ENCODE measurements at regions not wholly inside any gene's neighbourhood (a gene's known extent, or its start where the extent isn't known, plus 50 kb on each side); places are given as distances from the start of the nearest gene placed in this dataset.

DNA sequence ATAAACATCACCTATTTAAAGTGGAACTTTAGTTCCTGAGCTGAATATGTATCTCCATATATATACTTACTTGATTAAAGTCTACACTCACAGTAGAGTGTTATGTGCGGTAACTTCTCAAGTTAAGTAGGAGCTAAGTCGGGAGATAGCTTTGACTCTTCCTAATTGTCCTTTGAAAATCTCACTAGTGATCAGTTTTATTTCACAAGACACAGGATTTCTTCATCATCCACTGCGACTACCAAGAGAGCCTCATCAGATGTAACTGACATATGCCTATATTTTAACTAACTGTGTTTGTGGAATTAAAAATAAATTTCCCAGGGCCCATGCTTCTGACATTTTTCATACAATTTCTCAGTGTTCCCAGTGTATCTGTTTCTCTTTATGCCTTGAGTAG lies 1664.0 kb downstream of the EFNB2 start:
- no peak for DNase-seq

DNA sequence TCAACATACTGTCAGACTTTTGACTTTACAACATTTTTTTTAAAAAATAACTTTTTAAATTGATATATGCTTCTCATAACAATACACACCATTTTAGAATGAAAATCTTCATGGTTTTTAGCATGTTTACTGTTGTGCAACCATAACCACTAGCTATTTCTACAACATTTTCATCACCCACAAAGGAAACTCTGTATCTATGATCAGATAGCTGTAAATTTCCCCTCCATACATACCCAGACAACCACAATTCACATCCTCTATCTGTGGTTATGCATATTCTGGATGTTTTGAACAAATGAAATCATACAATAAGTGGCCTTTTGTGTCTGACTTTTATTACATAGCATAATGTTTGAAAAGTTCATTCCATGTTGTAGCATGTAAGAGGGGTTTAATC lies 1666.0 kb downstream of the EFNB2 start:
- no peak for DNase-seq

DNA sequence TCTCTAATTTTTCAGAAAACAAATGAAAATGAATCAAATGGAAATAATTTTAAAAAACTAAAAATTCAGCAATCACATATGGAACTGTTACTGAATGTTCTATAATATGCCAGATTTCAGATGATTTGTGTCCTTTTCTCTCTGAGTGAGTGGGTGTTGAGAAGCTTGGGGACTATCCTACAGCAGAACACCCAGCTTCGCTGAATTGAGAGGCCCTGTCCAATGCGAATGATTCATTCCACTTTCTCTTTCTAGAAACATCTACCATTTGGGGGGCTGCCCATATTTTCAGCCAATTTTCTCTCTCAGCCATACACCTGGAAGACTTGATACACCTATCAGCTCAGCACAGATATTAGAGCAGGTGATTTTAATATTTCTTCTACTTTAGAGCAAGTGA lies 1666.7 kb downstream of the EFNB2 start:
- DNase-seq: no peak

DNA sequence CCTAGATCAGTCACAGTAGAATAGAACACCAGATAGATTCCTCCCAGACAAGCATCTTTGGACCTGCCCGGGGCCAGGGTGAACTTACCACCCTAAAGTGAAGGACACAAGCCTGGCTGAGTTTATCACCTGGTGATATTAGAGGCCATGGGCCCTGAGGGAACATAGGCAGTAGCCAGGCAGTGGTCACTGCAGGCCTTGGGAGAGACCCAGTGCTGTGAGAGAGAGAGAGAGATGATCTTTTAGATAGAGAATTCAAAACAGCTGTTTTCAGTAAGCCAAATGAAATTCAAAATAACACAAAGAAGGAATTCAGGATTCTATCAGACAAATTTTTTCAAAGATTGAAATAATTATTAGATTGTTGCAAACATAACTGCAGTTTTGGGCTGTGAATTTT lies 1679.9 kb downstream of the EFNB2 start:
- no peak for DNase-seq

DNA sequence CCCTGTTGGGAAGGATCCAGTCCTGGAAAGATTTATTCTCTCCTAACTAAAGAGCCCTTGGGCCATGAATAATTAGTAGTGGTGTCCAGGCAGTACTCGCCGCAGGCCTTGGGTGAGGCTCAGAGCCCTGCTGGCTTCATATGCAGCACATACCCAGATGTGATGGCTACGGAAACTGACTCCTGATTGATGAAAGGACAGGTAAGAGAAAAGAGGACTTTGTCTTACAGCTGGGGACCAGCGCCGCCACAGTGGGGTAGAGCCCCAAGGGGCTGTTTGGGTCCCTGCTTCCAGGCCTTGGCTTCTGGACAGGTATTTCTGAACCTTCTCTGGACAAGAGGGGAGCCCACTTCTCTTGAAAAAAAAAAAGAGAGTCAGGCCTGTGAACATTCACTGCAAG lies 1680.8 kb downstream of the EFNB2 start:
- DNase-seq: no peak

DNA sequence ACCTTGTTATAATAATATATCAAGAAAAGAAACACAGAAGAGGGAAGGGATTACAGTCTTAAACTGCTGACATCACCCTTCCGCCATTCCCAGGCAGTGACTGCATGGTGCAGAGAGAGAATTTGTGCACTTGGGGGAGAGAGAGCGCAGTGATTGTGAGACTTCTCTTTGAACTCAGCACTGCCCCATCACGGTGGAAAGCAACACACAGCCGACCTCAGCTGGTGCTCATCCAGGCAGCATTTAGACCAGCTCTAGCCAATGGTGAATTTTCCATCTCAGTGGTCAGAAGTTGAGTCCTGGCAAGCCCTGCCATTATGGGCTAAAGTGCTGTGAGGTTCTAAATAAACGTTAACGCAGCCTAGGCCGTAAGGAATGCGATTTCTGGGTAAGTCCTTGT lies 1681.5 kb downstream of the EFNB2 start:
- no peak for DNase-seq

DNA sequence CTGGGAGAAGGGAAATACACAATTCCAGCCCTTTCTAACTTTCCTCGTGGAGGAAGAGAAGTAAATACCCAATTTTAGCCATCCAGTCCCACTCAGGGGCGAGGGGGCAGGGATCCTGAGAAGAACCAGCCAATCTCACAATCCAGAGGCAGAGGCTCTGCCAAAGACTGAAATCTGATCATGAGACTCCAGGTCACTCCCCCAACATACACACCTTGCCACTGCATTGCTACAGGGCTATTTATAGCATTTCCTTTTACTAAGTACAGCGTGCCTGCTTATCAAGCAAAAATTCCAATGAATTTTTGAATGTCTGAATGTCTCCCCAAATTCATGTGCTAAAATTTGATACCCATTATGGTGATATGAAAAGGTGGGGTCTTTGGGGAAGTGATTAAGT lies 1687.5 kb downstream of the EFNB2 start:
- peak; percentile 15 for DNase-seq

DNA sequence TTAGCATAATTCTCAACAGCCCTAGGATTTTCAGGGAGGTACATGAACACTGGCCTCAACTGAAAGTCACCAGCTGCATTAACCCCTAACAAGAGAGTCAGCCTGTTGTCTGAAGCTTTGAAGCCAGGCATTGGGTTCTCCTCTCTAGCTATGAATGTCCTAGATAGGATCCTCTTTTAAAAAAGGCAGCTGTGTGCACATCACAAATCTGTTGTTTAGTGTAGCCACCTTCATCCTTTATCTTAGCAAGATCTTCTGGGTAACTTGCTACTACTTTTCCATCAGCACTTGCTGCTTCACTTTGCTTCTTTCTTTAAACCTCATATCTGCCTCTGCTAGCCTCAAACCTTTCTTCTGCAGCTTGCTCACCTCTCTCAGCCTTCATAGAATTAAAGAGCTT lies 1692.1 kb downstream of the EFNB2 start:
- no peak for DNase-seq

DNA sequence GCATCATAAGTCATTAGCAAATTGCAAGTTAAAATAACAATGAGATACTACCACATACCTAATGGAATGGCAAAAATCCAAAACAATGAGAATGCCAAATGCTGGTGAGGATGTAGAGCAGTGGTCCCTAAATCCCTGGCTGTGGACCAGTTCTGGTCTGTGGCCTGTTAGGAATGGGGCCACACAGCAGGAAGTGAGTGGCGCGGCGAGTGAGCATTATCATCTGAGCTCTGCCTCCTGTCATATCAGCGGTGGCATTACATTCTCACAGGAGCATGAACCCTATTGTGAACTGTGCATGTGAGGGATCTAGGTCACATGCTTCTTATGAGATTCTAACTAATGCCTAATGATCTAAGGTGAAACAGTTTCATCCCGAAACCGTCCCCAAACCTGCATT lies 1694.4 kb downstream of the EFNB2 start:
- no peak for DNase-seq

DNA sequence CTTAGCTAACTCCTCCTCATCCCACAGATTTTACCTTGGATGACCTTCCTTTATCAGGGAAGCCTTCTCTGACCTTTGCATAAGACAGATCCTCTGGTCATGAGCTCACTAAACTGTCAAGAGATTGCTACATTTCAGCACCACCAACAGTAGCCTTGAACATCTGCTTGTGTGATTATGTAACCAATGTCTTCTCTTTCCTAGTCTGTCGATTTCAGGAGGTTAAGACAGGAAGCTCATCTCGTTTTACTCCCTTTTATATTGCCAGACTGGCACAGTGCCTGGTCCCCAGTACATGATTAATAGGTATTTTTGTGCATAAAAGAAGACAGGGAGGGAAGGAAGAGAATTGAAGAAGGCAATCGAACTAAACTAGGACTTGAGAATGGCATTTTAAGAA lies 1697.7 kb downstream of the EFNB2 start:
- DNase-seq: peak; percentile 37

DNA sequence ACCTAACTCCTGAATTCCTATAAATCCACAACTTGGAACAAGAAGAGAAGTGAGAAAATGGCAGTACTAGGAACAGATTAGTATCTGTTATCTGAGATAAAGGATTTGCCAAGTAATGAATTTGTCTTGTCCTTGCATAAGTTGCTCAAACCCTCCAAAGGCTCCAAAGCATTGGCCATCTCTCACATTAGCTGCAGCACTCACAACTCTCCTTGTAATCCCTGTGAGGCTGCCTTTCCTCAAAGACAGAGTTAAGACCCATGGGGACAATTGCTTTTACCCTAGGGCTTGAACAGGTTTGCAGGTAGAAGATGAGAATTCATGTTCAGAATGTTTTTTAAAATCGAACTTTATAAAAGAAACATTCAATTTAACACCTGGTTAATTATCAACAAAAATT lies 1702.2 kb downstream of the EFNB2 start:
- DNase-seq: no peak

DNA sequence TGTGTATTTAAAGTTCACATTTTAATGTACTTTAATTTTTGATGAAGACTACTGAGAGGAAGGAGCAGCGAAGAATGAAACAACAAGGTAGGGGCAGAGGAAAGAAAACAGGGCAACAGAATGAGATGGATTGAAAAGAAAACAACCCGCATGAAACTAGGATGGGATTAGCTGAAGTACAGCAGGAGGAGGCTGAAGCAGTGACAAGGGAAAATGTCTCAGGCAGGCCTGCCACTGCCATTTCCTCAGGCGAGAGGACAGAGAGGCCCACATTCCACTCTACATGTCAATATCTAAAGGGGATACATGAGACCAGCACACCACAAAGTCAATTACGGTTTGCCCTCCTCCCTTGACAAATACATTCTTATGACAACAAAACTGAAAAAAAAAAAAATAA lies 1703.2 kb downstream of the EFNB2 start:
- no peak for DNase-seq

DNA sequence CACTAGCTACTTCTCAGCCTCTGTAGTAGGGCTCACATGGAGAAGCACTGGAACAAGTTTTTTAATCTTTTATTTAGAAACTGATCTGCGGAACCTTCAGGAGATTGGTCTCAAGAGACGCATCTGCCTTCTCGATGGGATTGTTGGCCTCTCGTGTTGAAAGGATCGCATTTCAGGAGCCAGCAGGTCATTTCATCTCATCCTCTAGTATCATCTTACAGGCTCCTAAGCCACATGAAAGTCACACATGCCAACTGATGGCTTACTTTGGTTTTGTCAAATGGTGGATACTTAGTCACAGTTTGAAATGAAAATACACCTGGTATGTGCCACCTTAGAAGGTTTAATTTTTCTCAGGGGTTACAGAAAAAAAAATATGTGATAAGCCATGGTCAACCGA lies 1703.6 kb downstream of the EFNB2 start:
- peak; percentile 86 for DNase-seq

DNA sequence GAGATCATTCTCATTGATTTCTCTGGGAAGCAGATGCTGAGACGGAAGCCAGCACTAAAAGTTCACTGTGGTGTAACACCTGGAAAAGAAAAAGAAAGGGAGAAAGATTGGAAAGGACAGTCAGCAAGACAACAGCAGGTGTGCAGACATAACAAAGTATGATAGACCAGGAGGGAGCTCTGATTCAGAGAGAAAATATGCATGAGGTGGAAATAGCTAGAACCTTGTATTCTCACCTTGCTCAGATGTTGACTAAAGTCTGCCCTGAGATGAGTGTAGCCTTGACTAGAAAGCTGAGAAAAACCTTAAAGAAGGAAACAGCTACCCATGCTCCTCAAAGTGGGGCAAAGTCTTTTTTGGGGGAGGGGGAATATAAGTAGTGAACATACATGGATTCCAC lies 1711.8 kb downstream of the EFNB2 start:
- DNase-seq: no peak

DNA sequence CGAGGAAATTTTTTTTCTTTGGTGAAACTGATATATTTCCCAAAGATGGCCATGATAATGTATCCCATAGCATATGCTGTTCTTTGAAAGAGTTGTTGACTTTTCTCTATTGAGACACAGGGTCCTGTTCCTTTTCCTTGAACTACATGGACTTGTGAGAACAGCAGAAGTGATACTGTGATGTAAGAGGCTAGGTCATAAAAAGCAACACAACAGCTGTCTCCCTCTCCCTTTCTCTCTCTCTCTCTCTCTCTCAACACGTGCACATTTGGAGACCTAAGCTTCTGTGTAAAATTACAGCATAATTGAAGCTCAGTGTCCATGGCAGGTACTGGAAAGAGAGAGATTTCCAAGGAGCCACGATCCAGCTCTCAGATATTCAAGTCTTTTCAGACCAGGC lies 1712.4 kb downstream of the EFNB2 start:
- DNase-seq: no peak

DNA sequence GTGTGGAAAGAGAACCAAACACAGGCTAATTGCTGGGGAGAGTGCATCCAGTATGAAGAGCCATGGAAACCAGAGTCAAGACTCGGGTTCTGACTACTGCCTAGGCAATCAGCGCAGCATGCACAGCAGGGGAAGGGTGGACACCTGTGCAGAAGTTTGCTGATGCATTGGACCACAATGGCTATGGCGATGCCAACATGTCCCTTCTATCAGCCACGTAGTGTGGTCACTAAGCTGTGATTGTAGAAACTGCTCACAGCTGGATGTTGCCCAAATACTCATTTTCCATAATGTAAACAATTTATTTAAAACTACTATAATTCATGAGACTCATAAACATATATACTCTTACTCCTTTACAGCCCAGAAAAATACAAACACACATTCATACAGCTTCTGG lies 1718.2 kb downstream of the EFNB2 start:
- DNase-seq: no peak

DNA sequence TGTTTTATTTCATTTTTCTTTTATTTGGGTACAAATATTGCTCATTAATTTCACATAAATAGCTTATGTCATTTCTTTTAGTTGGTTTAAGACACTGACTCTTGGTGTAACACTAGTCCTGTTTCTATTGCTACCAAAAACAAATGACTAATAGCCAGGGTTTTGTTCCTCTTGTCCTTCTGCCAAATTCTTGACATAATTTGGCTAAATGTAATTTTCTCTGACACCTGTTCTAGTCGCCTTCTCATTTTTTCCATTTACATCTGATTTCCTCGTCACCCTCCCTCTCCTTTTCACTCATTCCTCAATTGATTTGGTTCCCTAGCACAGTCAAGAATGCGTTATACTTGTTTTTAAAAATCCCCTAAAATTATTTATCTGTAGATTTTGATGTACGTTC lies 1718.7 kb downstream of the EFNB2 start:
- DNase-seq: no peak

DNA sequence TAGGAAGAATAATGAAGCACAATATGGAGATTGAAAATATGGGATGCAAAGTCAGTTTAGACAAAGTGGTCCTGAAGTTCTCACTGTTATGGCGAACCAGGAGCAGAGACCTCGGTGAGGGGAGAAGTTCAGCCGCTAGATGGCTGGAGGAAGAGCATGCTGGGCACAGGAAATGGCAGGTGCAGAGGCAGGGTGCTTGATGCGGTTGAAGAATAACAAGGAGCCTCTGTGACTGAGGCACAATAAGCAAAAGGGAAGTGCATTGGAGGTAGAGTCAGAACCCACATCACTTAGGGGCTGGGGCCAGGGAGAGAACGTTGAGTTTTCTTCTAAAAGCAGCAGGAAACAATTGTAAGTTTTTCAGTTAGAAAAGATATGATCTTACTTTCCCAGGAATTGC lies 1725.2 kb downstream of the EFNB2 start:
- DNase-seq: no peak

DNA sequence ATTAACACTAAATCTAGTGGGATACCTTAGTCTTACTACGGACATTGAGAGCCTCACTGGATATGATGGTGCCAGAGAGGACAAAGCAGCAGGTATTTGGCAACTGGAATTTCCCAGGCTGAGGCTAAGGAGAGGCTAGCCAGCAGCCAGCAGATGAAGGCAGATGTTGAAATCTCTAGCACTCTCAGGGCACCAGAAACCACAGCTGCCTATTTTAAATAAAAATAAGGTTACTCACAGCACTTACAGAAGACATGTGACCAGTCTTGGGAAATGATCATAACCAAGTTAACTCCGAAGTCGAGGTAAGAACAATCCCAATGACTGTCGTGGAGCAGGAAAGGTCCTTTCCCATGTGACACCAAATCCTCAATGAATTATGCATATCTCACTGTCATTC lies 1726.0 kb downstream of the EFNB2 start:
- DNase-seq: no peak

DNA sequence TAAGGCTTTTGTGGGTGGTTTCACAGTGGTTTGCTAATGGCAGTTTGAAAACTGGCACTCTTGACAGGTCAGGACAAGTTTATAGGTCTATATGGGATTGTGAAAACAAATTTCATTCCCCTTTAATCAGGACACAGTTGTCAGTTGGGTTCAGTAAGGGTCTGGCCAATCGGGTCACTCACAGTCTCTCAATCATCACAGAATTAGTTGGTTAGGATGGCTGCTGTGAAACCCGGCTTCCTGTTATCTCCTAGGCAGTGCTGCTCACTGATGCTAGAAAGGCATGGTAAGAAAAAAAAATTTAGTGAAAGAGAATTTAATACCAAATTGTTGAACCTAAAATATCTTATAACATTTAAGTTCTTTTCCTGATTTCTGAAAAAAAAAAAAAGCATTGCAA lies 1730.1 kb downstream of the EFNB2 start:
- no peak for DNase-seq

DNA sequence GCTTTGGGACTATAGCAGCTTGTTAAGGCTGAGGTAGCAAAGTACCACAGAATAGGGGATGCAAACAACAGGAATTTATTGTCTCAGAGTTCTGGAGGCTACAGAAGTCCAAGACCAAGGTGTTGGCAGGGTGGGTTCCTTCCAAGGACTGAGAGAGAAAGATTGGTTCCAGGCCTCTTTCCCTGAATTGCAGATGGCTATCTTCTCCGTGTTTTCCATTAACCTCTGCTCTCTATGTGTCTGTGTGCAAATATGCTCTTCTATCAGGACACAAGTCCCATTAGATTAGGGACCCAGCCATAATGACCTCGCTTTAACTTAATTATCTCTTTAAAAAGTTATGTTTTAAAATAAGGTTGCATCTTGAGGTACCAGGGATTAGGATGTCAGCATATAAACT lies 1732.9 kb upstream of the SLC10A2 start:
- no peak for DNase-seq

DNA sequence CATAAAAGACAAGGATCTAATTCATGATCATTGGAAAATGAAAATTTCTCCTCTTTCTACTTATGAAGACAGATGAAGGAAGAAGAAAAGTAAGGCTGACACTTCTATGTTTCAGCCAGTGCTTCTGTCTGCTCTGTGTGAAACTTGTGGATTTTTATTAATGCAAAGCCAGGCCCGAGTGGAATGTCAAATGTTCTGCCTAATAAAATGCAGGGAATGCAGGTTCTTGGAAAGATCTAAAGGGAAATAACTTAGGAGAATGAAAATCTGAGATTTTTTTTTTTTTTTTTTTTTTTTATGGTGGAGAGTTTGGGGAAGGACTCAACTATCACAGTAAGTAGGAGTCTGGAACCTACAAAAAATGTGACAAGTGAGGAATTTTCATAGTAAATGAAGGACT lies 1732.3 kb upstream of the SLC10A2 start:
- no peak for DNase-seq

DNA sequence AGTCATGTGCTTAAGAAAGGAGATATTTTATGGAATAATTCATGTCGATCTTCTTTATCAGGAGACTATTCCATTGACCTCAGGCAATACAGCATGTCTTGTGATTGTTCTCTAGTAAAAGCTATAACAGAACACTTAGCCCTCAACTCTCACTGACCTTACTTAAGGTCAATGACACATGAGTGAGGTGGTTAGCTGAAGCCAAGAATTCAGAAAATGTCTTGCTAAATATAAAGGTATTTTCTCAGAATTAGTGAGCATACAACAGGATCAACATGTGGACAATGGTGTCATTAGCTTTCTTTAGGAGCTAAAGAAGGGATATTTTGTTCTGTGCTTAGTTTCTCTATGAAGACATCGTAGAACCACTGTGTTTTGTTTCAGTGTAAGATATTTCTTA lies 1730.4 kb upstream of the SLC10A2 start:
- no peak for DNase-seq

DNA sequence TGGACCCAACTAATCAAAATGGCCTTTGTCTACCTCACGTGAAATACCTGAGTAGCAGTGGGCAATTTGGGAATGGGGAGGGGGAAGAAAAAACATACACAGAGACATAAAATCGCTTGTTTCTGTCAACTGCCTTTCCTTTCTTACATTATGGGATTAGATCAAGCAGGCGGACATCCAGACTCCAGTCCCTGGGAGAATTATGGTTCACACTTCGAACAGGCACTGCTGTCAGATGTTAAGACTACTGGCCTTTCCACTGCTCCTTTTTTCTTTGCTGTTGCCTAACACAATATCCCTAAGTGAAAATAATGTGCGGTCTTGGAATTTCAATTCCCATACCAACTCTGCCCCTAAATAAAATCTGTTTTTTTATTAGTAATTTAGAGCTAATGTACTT lies 1719.7 kb upstream of the SLC10A2 start:
- no peak for DNase-seq

DNA sequence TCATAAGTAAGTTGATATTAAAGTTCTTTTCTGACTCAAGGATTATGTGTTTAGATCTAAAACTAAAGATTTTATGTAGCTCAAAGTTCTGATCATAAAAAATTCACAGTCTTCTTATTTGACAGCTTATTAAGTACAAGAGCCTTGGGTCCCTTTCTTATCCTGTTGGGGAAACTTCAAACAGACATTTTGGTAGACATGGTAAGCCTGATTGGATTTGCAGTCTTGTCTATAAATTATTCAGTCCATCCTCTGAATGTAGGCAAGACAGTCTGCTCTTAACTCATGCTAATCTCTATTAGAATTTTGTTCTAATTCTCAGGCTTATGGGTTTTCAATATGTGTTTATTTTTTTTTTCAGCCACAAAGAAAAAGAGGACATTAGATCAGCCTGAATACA lies 1718.7 kb upstream of the SLC10A2 start:
- DNase-seq: no peak

DNA sequence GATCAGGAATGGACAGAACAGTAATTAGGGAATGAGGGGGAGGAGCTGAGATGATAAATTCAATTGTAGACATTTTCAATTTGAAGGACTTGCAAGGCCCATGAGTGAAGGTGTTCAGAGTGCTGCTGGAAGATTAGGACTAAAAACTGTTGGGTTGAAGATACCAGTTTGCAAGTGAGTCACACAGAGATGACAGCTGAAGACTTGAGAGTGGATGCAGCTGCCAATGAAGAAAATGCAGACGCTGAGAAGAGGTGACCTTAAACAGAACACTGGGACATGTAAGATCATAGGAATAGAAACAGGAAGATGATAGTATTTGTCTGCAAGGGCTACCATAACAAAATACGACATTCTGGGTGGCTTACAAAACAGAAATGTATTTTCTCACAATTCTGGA lies 1716.5 kb upstream of the SLC10A2 start:
- no peak for DNase-seq
